Neuronal stem cell (in vitro differentiated cells): ENCODE measurements at regions not wholly inside any gene's neighbourhood (a gene's known extent, or its start where the extent isn't known, plus 50 kb on each side); places are given as distances from the start of the nearest gene placed in this dataset.
"Not testable (repeated sequence)": the region's sequence is repeated elsewhere in the genome, so short reads cannot be mapped to it uniquely, and the experiment has no call there.

Experiments used
- DNase-seq: peaks from one replicate; pipeline ENCODE4 v3.0.0-alpha.2; 2013; ENCODE audit warnings: low spot score
- H2AFZ ChIP-seq: one replicate; pipeline ENCODE4 v1.6.1; 2013; ENCODE audit warnings: mild to moderate bottlenecking, low read length, inconsistent platforms
- H2AK5ac ChIP-seq: 2 replicates; pipeline ENCODE4 v1.6.1; 2013; ENCODE audit warnings: low read depth, mild to moderate bottlenecking, inconsistent platforms, low read length, moderate library complexity, mixed read lengths
- H2BK120ac ChIP-seq: 2 replicates; pipeline ENCODE4 v1.6.1; 2013; ENCODE audit warnings: low read depth, mild to moderate bottlenecking, inconsistent platforms, low read length, moderate library complexity, mixed read lengths
- H2BK12ac ChIP-seq: one replicate; pipeline ENCODE4 v1.6.1; 2013; ENCODE audit warnings: low read length, inconsistent platforms
- H2BK15ac ChIP-seq: 2 replicates; pipeline ENCODE4 v1.6.1; 2013; ENCODE audit warnings: mild to moderate bottlenecking, low read length, inconsistent platforms, mixed read lengths
- H2BK5ac ChIP-seq: one replicate; pipeline ENCODE4 v1.6.1; 2013; ENCODE audit warnings: inconsistent platforms, mild to moderate bottlenecking, low read length, moderate library complexity
- H3K14ac ChIP-seq: one replicate; pipeline ENCODE4 v1.6.1; 2013; ENCODE audit warnings: low read length, inconsistent platforms
- H3K18ac ChIP-seq: 2 replicates; pipeline ENCODE4 v1.6.1; 2013; ENCODE audit warnings: low read length, inconsistent platforms
- H3K23ac ChIP-seq: 2 replicates; pipeline ENCODE4 v1.6.1; 2013; ENCODE audit warnings: low read depth, mild to moderate bottlenecking, mixed read lengths, low read length, inconsistent platforms; ENCODE audit not compliant: poor library complexity
- H3K27ac ChIP-seq: replicated peaks from 3 replicates; pipeline ENCODE4 v1.5.1; 2013; ENCODE audit warnings: low read length, inconsistent platforms
- H3K27me3 ChIP-seq, 3 experiments: 2 replicates each; pipeline ENCODE4 v1.6.1; 2013; ENCODE audit warnings: low read length in 3 of 3, mild to moderate bottlenecking in 2 of 3, inconsistent platforms in 1 of 3, low read depth in 1 of 3, mixed read lengths in 1 of 3, moderate library complexity in 1 of 3; ENCODE audit not compliant: control insufficient read depth in 3 of 3, insufficient read depth in 3 of 3
- H3K36me3 ChIP-seq, 2 donors: replicated peaks in 1 of 2; 2 replicates each; pipeline ENCODE4 v1.6.1; 2013; ENCODE audit warnings: low read length in 2 of 2; ENCODE audit not compliant: control insufficient read depth in 2 of 2, insufficient read depth in 2 of 2
- H3K4ac ChIP-seq: 2 replicates; pipeline ENCODE4 v1.6.1; 2013; ENCODE audit warnings: inconsistent platforms, mild to moderate bottlenecking, low read length, moderate library complexity
- H3K4me1 ChIP-seq, 2 donors: 1 replicate in 1 of 2; 2 replicates in 1 of 2; pipeline ENCODE4 v1.6.1; 2013; ENCODE audit warnings: low read length in 2 of 2, low read depth in 1 of 2; ENCODE audit not compliant: control insufficient read depth in 2 of 2, insufficient read depth in 1 of 2
- H3K4me2 ChIP-seq: one replicate; pipeline ENCODE4 v1.6.1; 2013; ENCODE audit warnings: mild to moderate bottlenecking, low read length, inconsistent platforms; ENCODE audit not compliant: insufficient read depth, poor library complexity, severe bottlenecking
- H3K4me3 ChIP-seq, 2 donors: 2 replicates each; pipeline ENCODE4 v1.5.1; 2013; ENCODE audit warnings: low read length in 2 of 2, mild to moderate bottlenecking in 2 of 2, inconsistent platforms in 1 of 2, moderate library complexity in 1 of 2
- H3K79me1 ChIP-seq: one replicate; pipeline ENCODE4 v1.6.1; 2013; ENCODE audit warnings: low read depth, mild to moderate bottlenecking, inconsistent platforms, low read length, moderate library complexity
- H3K9ac ChIP-seq: one replicate; pipeline ENCODE4 v1.6.1; 2013; ENCODE audit warnings: mild to moderate bottlenecking, low read depth, low read length, inconsistent platforms; ENCODE audit not compliant: poor library complexity
- H3K9me3 ChIP-seq, 2 donors: replicated peaks in 1 of 2; 2 replicates each; pipeline versions ENCODE3 to v1.6.1; 2013; ENCODE audit warnings: low read length in 2 of 2, mild to moderate bottlenecking in 2 of 2, inconsistent platforms in 1 of 2, low read depth in 1 of 2, mixed read lengths in 1 of 2, moderate library complexity in 1 of 2; ENCODE audit not compliant: control insufficient read depth in 2 of 2, insufficient read depth in 1 of 2
- H4K8ac ChIP-seq: one replicate; pipeline ENCODE4 v1.6.1; 2013; ENCODE audit warnings: low read depth, mild to moderate bottlenecking, inconsistent platforms, low read length, moderate library complexity
- H4K91ac ChIP-seq: one replicate; pipeline ENCODE4 v1.6.1; 2013; ENCODE audit warnings: low read length, low read depth, mild to moderate bottlenecking, inconsistent platforms; ENCODE audit not compliant: poor library complexity
- WGBS, 2 donors: extraction: QIAGEN DNeasy Blood & Tissue Kit; methylation state at CpG; one replicate each; pipeline ENCODE4 v1.1.7; 2013; ENCODE audit warnings: missing lambda C conversion rate in 2 of 2, mixed read lengths in 1 of 2; ENCODE audit not compliant: insufficient read length in 2 of 2, insufficient replicate concordance in 1 of 2; ENCODE audit errors: extremely low coverage in 2 of 2; 5-methylcytosine and 5-hydroxymethylcytosine counted together

DNA sequence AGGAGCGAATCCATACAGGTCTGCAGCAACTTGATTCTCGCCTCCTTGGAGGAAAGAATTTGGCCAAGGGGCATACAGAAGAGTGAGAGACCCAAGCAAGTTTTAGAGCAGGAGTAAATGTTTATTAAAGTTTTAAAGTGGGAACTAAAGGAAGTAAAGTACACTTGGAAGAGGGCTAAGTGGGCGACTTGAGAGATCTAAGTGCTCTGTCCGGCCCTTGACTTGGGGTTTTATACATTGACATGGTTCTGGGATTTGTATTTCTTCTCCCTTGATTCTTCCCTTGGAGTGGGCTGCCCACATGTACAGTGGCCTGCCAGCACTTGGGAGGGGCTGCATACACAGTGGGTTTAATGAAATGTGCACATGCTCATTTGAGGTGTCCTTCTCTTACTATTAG lies 421.2 kb downstream of the TMEM121 start:
- Histone ChIP-seq H2AK5ac (no peak overlapping the region), H2BK5ac (no peak overlapping the region), H2BK12ac (no peak overlapping the region), H3K14ac (no peak overlapping the region), H3K36me3 (no peaks in the 10 kb centered on the region), H3K27ac (no peak overlapping the region), H4K91ac (no peak overlapping the region), H4K8ac (no peak overlapping the region), H3K4me3 (no peak overlapping the region), H2BK15ac (no peak overlapping the region), H3K27me3 (peaks cover 0 to 2% (median 0%) of the 10 kb centered on the region in 3 experiments), H3K9me3 (peaks cover 0 to 10% of the 10 kb centered on the region in 2 donors), H3K4me2 (no peak overlapping the region), H3K18ac (no peak overlapping the region), H3K23ac (no peak overlapping the region), H3K4ac (no peak overlapping the region), H2AFZ (no peak overlapping the region), H3K4me1 (no peaks in the 10 kb centered on the region), H3K79me1 (no peaks in the 10 kb centered on the region), H2BK120ac (no peak overlapping the region), H3K9ac (no peak overlapping the region)
- no CpG with 5 or more reads among the region's 4 CpGs for WGBS, 2 donors
- no peak for DNase-seq

DNA sequence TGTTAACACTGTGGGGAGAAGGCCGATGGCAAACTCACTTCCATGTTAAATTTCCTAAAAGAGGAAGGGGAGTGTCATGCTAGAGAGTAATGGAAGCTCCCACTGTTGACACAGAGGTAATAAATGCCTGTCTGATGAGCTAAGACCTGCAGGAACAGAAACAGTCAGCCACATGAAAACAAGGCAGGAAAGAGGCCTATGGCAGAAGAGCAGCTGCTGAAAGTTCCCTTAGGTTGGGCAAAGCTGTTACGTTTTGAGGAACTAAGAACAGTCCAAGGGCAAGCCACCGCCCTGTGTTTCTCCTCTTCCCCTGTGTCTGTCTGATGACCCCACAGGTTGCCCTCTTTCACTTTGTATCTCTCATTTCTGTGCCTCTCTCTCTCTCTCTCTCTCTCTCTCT lies 422.6 kb downstream of the TMEM121 start:
- not testable (repeated sequence) for H4K8ac ChIP-seq, H3K4me3 ChIP-seq, H3K9me3 ChIP-seq, H2BK12ac ChIP-seq, H3K18ac ChIP-seq, H3K27me3 ChIP-seq, H2BK15ac ChIP-seq, H3K36me3 ChIP-seq, H4K91ac ChIP-seq, H3K4ac ChIP-seq, DNase-seq, H2AFZ ChIP-seq, H2AK5ac ChIP-seq, H3K4me1 ChIP-seq, H3K79me1 ChIP-seq, H3K9ac ChIP-seq, H3K14ac ChIP-seq, H2BK120ac ChIP-seq, H2BK5ac ChIP-seq, H3K23ac ChIP-seq, H3K27ac ChIP-seq, H3K4me2 ChIP-seq
- WGBS, 2 donors = no CpG with 5 or more reads among the region's 3 CpGs

DNA sequence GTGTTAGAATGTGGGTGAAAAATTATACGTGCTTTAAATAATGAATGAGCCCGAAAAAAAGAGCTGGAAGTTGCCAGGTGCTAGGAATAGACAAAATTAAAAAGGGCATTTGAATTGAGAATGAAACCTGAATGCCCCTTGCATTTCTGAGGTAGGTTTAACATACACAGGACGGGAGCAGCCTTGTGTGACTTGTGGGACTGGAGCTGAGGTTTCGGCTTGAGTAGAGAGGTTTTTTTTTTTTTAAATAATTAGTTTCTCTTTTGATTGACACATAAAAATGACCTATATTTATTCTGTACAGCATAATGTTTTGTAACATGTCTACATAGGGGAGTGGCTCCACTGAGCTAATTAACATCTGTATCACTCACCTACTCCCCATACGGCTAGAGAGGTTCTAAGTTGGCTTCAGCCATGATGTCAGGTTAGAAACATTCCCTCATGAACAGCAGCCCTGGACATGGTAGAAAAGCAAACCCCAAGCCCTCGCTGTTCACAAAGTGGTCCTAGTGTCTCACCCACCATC lies 424.0 kb downstream of the TMEM121 start:
- H3K23ac ChIP-seq, H3K4me3 ChIP-seq, H3K27ac ChIP-seq, H3K4me1 ChIP-seq, H2BK15ac ChIP-seq, H2AK5ac ChIP-seq, H3K18ac ChIP-seq, H2BK12ac ChIP-seq, H3K4me2 ChIP-seq, H3K9ac ChIP-seq, H3K79me1 ChIP-seq, H3K14ac ChIP-seq, H2BK5ac ChIP-seq, H4K8ac ChIP-seq, H4K91ac ChIP-seq, DNase-seq, H3K9me3 ChIP-seq, H2AFZ ChIP-seq, H2BK120ac ChIP-seq, H3K4ac ChIP-seq, H3K27me3 ChIP-seq, H3K36me3 ChIP-seq: not testable (repeated sequence)
- no CpG with 5 or more reads among the region's 6 CpGs for WGBS, 2 donors

DNA sequence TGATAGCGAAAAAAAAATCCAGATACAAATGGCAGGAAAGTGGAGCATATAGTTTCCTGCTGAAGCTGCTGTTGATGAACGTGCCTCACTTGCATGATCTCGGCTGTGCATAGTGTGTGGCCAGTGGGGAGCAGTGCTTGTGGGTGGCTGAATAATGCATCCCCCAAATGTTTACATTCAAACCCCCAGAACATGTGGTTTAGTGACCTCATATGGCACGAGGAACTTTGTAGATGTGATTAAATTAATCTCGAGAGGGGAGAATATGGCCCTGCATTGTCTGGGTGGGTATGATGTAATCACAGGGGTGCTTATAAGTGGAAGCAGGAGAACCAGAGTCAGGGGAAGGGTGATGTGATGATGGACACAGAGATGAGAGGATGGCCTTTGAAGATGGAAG lies 425.0 kb downstream of the TMEM121 start:
- Histone ChIP-seq H3K4me2 (no peak overlapping the region), H4K91ac (no peak overlapping the region), H2AFZ (no peak overlapping the region), H2AK5ac (no peak overlapping the region), H3K9ac (no peak overlapping the region), H3K79me1 (no peaks in the 10 kb centered on the region), H3K4ac (no peak overlapping the region), H2BK15ac (no peak overlapping the region), H3K14ac (no peak overlapping the region), H2BK12ac (no peak overlapping the region), H3K9me3 (peaks cover 0 to 4% of the 10 kb centered on the region in 2 donors), H2BK120ac (no peak overlapping the region), H3K18ac (no peak overlapping the region), H3K27ac (no peak overlapping the region), H3K23ac (no peak overlapping the region), H4K8ac (no peak overlapping the region), H3K4me3 (no peak overlapping the region), H2BK5ac (no peak overlapping the region), H3K27me3 (no peaks in the 10 kb centered on the region), H3K36me3 (no peaks in the 10 kb centered on the region), H3K4me1 (no peaks in the 10 kb centered on the region)
- no peak for DNase-seq
- WGBS, 2 donors = no CpG with 5 or more reads among the region's 5 CpGs
